KMS-11 (cell line): ENCODE measurements at regions not wholly inside any gene's neighbourhood (a gene's known extent, or its start where the extent isn't known, plus 50 kb on each side); places are given as distances from the start of the nearest gene placed in this dataset.

Experiments used
- H2AFZ ChIP-seq: fragments of 200-600 bp; sonication (generic); 2 replicates; pipeline ENCODE4 v1.6.1; 2016; ENCODE audit warnings: antibody characterized with exemption, mixed run types, low read depth
- H3K27ac ChIP-seq: fragments of 200-600 bp; sonication (generic); 2 replicates; pipeline ENCODE4 v1.6.1; 2016; ENCODE audit warnings: mild to moderate bottlenecking, mixed run types
- H3K27me3 ChIP-seq: fragments of 200-600 bp; sonication (generic); 2 replicates; pipeline ENCODE4 v1.6.1; 2017; ENCODE audit warnings: mild to moderate bottlenecking, low read depth, mixed run types, moderate library complexity; ENCODE audit not compliant: insufficient read depth
- H3K36me3 ChIP-seq: fragments of 200-600 bp; sonication (generic); 2 replicates; pipeline ENCODE4 v1.6.1; 2017; ENCODE audit warnings: mild to moderate bottlenecking, mixed run types; ENCODE audit not compliant: insufficient read depth
- H3K4me1 ChIP-seq: fragments of 200-600 bp; sonication (generic); 2 replicates; pipeline ENCODE4 v1.6.1; 2016; ENCODE audit warnings: mild to moderate bottlenecking, low read depth, mixed run types; ENCODE audit not compliant: poor library complexity, severe bottlenecking
- H3K4me2 ChIP-seq: fragments of 200-600 bp; sonication (generic); 2 replicates; pipeline ENCODE4 v1.7.0; 2016; ENCODE audit warnings: mild to moderate bottlenecking, mixed run types
- H3K4me3 ChIP-seq: fragments of 200-600 bp; sonication (generic); IDR thresholded peaks from 2 replicates; pipeline ENCODE4 v1.6.1; 2017; ENCODE audit warnings: low read depth, low read length, mixed read lengths; ENCODE audit not compliant: insufficient read depth
- H3K79me2 ChIP-seq: fragments of 200-600 bp; sonication (generic); 2 replicates; pipeline ENCODE4 v1.6.1; 2016; ENCODE audit warnings: low read depth, mixed run types; ENCODE audit not compliant: insufficient read depth
- H3K9ac ChIP-seq: fragments of 200-600 bp; sonication (generic); 2 replicates; pipeline ENCODE4 v1.6.1; 2016; ENCODE audit warnings: mild to moderate bottlenecking, mixed run types
- H4K20me1 ChIP-seq: fragments of 200-600 bp; sonication (generic); 2 replicates; pipeline ENCODE4 v1.6.1; 2016; ENCODE audit warnings: mild to moderate bottlenecking, mixed run types; ENCODE audit not compliant: insufficient read depth
- CTCF ChIP-seq: fragments of 200-600 bp; sonication (generic); conservative IDR thresholded peaks from 2 replicates; pipeline ENCODE4 v1.6.1; 2017; ENCODE audit warnings: low read depth, mild to moderate bottlenecking, antibody characterized with exemption, low read length, moderate library complexity, mixed read lengths

- no peak overlapping the region for H3K9ac ChIP-seq
- no peaks in the 10 kb centered on the region for H4K20me1 ChIP-seq
- no peak overlapping the region for H3K4me2 ChIP-seq
- no peak overlapping the region for H3K4me3 ChIP-seq
- no peak for TF ChIP-seq CTCF
- no peaks in the 10 kb centered on the region for H3K36me3 ChIP-seq
- H3K4me1 ChIP-seq = no peaks in the 10 kb centered on the region
- H2AFZ ChIP-seq = no peak overlapping the region
- no peaks in the 10 kb centered on the region for H3K27me3 ChIP-seq
- H3K79me2 ChIP-seq = no peaks in the 10 kb centered on the region
- H3K27ac ChIP-seq = no peak overlapping the region
Measured at GRCh38 chr13:65733110-65733509, 1497.0 kb downstream of the PCDH9 start.

GRCh38 chr13:65727070-65727469, 1503.1 kb downstream of the PCDH9 start:
- Histone ChIP-seq H3K36me3 (no peaks in the 10 kb centered on the region), H3K4me2 (no peak overlapping the region), H3K79me2 (no peaks in the 10 kb centered on the region), H3K4me3 (no peak overlapping the region), H3K4me1 (no peaks in the 10 kb centered on the region), H3K9ac (no peak overlapping the region), H3K27ac (no peak overlapping the region), H2AFZ (no peak overlapping the region), H4K20me1 (no peaks in the 10 kb centered on the region), H3K27me3 (no peaks in the 10 kb centered on the region)
- TF ChIP-seq CTCF = no peak

DNA sequence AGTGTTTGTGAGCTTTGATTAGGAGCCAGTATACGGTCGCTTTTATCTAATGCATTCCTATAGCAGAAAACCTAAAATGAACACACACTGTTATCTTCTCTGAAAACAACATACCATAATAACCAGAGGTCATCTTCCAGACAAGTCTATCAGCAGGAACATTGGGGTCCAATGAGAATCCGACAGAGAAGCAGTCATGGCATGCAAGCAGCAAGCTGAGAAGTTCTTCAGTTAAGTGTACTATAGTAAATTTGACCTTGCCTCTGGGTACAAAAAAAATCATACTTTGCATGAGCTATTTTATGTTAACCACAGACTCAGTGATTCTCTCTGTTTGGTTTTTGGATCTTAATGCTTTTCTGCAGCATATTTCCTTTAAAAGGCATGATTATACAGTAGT, 1505.1 kb downstream of the PCDH9 start:
- no peaks in the 10 kb centered on the region for H4K20me1 ChIP-seq
- no peak overlapping the region for H3K27ac ChIP-seq
- no peaks in the 10 kb centered on the region for H3K4me1 ChIP-seq
- no peak overlapping the region for H3K4me2 ChIP-seq
- H3K27me3 ChIP-seq = no peaks in the 10 kb centered on the region
- no peaks in the 10 kb centered on the region for H3K79me2 ChIP-seq
- no peak for TF ChIP-seq CTCF
- H3K9ac ChIP-seq = no peak overlapping the region
- H3K36me3 ChIP-seq = no peaks in the 10 kb centered on the region
- H3K4me3 ChIP-seq = no peak overlapping the region
- no peak overlapping the region for H2AFZ ChIP-seq

DNA sequence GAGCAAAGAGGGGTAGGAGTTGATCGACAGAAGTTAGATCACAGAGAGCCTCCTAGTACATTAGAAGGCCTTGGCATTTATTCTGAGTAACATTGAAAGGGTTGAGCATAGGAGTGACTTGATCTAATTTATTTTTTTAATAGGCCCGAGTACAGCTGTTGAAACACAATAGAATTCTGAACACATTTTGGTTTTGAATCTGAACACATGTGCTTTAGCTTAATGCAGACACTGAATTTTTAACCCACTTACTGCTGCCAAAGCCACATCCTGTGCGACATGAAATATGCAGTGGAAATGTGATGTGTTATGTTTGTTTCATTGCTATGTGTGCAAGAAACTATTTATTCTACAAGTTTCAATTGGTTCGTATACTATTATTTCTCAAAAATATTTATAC, 1505.9 kb downstream of the PCDH9 start:
- Histone ChIP-seq H4K20me1 (no peaks in the 10 kb centered on the region), H3K4me1 (no peaks in the 10 kb centered on the region), H3K27ac (no peak overlapping the region), H3K36me3 (no peaks in the 10 kb centered on the region), H3K4me2 (no peak overlapping the region), H2AFZ (no peak overlapping the region), H3K4me3 (no peak overlapping the region), H3K79me2 (no peaks in the 10 kb centered on the region), H3K9ac (no peak overlapping the region), H3K27me3 (no peaks in the 10 kb centered on the region)
- no peak for TF ChIP-seq CTCF

DNA sequence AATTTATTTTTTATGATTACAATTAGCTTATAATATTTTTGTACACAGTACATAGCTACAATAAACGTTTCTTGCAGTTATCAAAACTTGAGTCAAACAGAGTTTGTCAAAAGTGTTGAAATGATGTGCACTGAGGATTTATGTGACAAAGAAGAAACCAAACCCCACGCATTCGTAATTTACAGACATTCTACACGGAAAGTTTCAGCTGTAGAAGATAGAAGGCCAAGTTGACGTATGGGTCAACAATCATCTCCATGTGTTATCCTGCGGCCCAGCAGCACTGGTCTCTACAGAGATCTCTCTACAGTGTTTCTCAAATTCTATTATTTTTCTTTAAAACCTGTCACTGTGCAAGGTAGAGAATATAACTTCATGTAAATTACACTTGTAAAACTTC, 1507.6 kb downstream of the PCDH9 start:
- no peak for TF ChIP-seq CTCF
- Histone ChIP-seq H2AFZ (no peak overlapping the region), H3K27me3 (no peaks in the 10 kb centered on the region), H3K9ac (no peak overlapping the region), H4K20me1 (no peaks in the 10 kb centered on the region), H3K36me3 (no peaks in the 10 kb centered on the region), H3K4me1 (no peaks in the 10 kb centered on the region), H3K27ac (no peak overlapping the region), H3K4me2 (no peak overlapping the region), H3K79me2 (no peaks in the 10 kb centered on the region), H3K4me3 (no peak overlapping the region)
